Dermis blood vessel endothelial cell (primary cell): ENCODE measurements at regions not wholly inside any gene's neighbourhood (a gene's known extent, or its start where the extent isn't known, plus 50 kb on each side); places are given as distances from the start of the nearest gene placed in this dataset.

Source experiments
- DNase-seq: peaks from one replicate; pipeline ENCODE4 v3.0.0; 2010

DNA sequence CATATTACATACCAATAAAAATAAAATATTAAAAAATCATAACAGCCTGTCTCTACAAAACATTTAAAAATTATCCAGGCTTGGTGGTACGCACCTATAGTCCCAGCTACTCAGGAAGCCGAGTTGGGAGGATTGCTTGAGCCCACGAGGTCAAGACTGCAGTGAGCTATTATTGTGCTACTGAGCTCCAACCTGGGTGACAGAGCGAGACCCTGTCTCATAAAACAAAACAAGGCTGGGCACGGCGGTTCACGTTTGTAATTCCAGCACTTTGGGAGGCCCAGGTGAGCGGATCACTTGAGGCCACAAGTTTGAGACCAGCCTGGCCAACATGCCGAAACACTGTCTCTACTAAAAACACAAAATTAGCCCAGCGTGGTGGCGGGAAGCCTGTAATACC lies 52.2 kb upstream of the LSM14A start:
- no peak for DNase-seq

DNA sequence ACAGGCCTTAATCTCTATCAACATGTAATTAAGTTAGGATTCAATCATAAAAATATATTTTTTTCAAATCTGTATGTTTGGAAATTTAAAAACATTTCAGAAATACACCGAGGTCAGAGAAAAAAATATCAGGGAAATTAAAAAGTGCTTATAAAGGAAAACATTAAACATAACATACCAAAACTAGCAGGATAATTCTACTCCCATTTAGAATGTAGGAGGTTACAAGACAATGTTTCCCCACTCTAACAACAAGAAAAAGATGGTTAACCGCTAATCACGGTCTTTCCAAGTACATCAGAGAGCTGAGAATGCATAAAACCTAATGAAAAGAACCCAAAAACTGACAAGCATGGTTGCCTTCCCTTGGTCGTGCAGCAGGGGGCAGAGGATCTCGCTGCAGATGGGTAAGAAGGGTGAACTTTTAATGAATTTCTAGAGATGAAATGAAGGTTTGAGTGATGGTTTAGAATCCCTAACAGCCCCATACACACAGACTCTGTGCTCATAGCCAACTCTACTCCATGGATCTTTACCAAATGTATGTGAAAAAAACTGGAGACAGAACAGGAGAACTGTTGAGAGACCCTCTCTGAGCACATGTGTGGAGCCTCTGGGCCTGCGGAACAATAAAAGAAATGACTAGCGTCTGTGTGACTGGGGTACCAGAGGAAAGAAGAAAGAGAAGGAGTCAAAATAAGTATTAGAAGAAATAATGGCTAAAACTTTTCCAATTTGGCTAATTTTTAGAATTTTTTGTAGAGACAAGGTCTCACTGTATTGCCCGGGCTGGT lies 51.3 kb upstream of the LSM14A start:
- peak; percentile 71 for DNase-seq
